ENCODE measurements at regions not wholly inside any gene's neighbourhood (a gene's known extent, or its start where the extent isn't known, plus 50 kb on each side); places are given as distances from the start of the nearest gene placed in this dataset.

DNA sequence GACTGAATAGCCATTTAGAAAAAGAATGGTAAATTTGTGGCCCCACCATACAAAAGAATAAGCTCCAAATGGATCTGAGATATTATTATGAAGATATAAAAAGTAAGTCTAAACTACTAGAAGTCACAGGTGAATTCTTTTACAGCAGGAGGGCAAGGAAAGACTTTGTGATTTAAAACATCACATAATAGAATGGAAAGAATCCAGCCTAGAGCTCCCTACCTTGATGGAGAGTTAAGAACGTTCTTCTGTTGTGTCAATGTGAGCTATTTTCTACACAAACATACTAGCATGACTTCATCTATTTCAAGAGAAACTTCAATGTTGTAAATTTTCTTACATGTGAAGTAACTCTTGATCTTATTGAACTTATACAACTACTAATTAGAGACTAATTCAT, 100.0 kb upstream of the NRSN1 start:
- H3K4me3 ChIP-seq (replicated peaks in 1 of 4; ENCODE audit: control extremely low read depth in 1 of 4, insufficient read depth in 1 of 4, low read depth in 3 of 4, low read length in 4 of 4): no peak overlapping the region
- TF ChIP-seq EZH2 (IDR thresholded peaks at IDR 0.05; ENCODE audit: low read length, missing control alignments) (no peak), CTCF (conservative IDR thresholded peaks at IDR 0.05 in 1 of 2, IDR thresholded peaks at IDR 0.05 in 1 of 2; ENCODE audit: low read depth in 1 of 2, low read length in 2 of 2) (no peak)
- H3K27ac ChIP-seq (ENCODE audit: insufficient read depth, low read length): no peak overlapping the region

DNA sequence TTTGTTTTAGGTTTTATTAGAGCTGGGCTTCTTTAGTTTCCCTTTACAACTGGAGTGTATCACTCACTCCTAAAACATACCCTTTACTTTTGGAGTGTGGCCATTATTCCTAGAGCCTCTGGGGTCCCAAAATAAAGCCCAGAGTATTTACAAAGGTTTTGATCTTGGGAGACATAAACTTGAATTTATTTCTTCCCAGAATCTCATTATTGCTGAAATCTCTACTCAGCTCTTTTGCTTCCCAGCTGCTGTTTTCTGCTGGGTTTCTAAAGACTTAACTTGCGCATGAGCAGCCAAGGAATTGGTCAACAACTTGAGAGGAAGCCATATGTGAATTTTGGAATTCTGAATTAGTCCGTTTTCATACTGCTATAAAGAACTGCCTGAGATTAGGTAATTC, 94.5 kb upstream of the NRSN1 start:
- Histone ChIP-seq H3K9ac (ENCODE audit: insufficient read depth, low read length) (no peak overlapping the region), H3K79me2 (ENCODE audit: control insufficient read depth, insufficient read depth, low read length) (no peaks in the 10 kb centered on the region), H3K36me3 (ENCODE audit: control insufficient read depth, insufficient read depth, low read length) (no peaks in the 10 kb centered on the region), H3K4me2 (ENCODE audit: extremely low read depth, insufficient read depth, low read length) (no peak overlapping the region), H3K27ac (ENCODE audit: insufficient read depth, low read length) (no peak overlapping the region), H3K27me3 (ENCODE audit: control insufficient read depth, insufficient read depth, low read length) (no peaks in the 10 kb centered on the region), H2AFZ (ENCODE audit: low read length) (no peak overlapping the region), H4K20me1 (ENCODE audit: control insufficient read depth, extremely low read depth, insufficient read depth, low read length) (no peaks in the 10 kb centered on the region), H3K9me3 (ENCODE audit: control insufficient read depth, insufficient read depth, low read depth, low read length) (no peaks in the 10 kb centered on the region), H3K4me3 (replicated peaks in 1 of 4; ENCODE audit: control extremely low read depth in 1 of 4, insufficient read depth in 1 of 4, low read depth in 3 of 4, low read length in 4 of 4) (no peak overlapping the region), H3K4me1 (ENCODE audit: control insufficient read depth, extremely low read depth, insufficient read depth, low read length) (no peaks in the 10 kb centered on the region)
- DNase-seq (ENCODE audit: low read depth in 2 of 2): no peak
- TF ChIP-seq CTCF (conservative IDR thresholded peaks at IDR 0.05 in 1 of 2, IDR thresholded peaks at IDR 0.05 in 1 of 2; ENCODE audit: low read depth in 1 of 2, low read length in 2 of 2): no peak
- no peak for TF ChIP-seq EZH2 (IDR thresholded peaks at IDR 0.05; ENCODE audit: low read length, missing control alignments)

More for the DNA sequence above, 100.0 kb upstream of the NRSN1 start:
- Histone ChIP-seq H3K36me3 (ENCODE audit: control insufficient read depth, insufficient read depth, low read length) (no peaks in the 10 kb centered on the region), H3K79me2 (ENCODE audit: control insufficient read depth, insufficient read depth, low read length) (no peaks in the 10 kb centered on the region), H4K20me1 (ENCODE audit: control insufficient read depth, extremely low read depth, insufficient read depth, low read length) (no peaks in the 10 kb centered on the region), H3K4me2 (ENCODE audit: extremely low read depth, insufficient read depth, low read length) (no peak overlapping the region), H3K9me3 (ENCODE audit: control insufficient read depth, insufficient read depth, low read depth, low read length) (no peaks in the 10 kb centered on the region), H3K4me1 (ENCODE audit: control insufficient read depth, extremely low read depth, insufficient read depth, low read length) (no peaks in the 10 kb centered on the region), H2AFZ (ENCODE audit: low read length) (no peak overlapping the region), H3K9ac (ENCODE audit: insufficient read depth, low read length) (no peak overlapping the region), H3K27me3 (ENCODE audit: control insufficient read depth, insufficient read depth, low read length) (no peaks in the 10 kb centered on the region)
- no peak for DNase-seq (ENCODE audit: low read depth in 2 of 2)

DNA sequence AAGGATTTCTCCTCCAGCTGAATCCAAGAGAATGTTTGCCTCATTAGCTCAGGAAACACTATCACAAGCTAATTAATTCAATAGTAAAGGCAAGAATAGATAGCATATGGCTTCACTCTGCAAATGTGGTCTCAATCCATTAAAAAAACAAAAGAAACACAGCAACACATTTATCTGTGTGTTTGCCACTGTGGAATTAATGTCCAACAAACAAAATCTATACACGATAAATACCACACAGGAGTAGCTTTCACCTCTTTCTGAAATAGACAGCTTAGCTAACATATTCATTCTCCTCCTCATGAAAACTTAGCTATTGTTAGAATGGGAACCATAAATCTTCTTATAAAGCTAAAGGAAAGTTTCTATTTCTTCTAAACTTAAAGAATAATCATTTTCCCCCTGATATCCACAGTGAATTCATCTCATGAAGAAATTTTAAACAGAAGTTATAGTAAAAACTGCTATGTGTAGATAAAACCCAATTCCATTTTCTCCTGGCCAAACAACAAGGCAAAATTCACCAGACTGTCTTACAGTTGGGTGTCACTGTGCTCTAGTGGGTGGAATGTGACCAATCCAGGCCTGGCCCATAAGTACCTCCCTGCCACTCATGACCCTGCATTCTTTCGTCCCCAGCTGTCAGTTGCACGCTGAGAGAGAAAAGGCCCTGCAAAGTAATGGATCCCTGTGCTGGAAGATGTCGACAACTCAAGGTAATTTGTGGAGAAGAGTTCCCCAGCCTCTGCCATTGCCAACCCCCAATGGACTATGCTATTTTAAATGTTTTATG, 92.9 kb upstream of the NRSN1 start:
- Histone ChIP-seq H3K9me3 (ENCODE audit: control insufficient read depth, insufficient read depth, low read depth, low read length) (no peaks in the 10 kb centered on the region), H3K4me1 (ENCODE audit: control insufficient read depth, extremely low read depth, insufficient read depth, low read length) (no peaks in the 10 kb centered on the region), H4K20me1 (ENCODE audit: control insufficient read depth, extremely low read depth, insufficient read depth, low read length) (no peaks in the 10 kb centered on the region), H3K9ac (ENCODE audit: insufficient read depth, low read length) (no peak overlapping the region), H3K4me3 (replicated peaks in 1 of 4; ENCODE audit: control extremely low read depth in 1 of 4, insufficient read depth in 1 of 4, low read depth in 3 of 4, low read length in 4 of 4) (no peak overlapping the region), H3K36me3 (ENCODE audit: control insufficient read depth, insufficient read depth, low read length) (no peaks in the 10 kb centered on the region), H3K79me2 (ENCODE audit: control insufficient read depth, insufficient read depth, low read length) (no peaks in the 10 kb centered on the region), H3K27me3 (ENCODE audit: control insufficient read depth, insufficient read depth, low read length) (no peaks in the 10 kb centered on the region), H3K4me2 (ENCODE audit: extremely low read depth, insufficient read depth, low read length) (no peak overlapping the region), H3K27ac (ENCODE audit: insufficient read depth, low read length) (no peak overlapping the region), H2AFZ (ENCODE audit: low read length) (no peak overlapping the region)
- DNase-seq (ENCODE audit: low read depth in 2 of 2): no peak
- TF ChIP-seq CTCF (conservative IDR thresholded peaks at IDR 0.05 in 1 of 2, IDR thresholded peaks at IDR 0.05 in 1 of 2; ENCODE audit: low read depth in 1 of 2, low read length in 2 of 2) (no peak), EZH2 (IDR thresholded peaks at IDR 0.05; ENCODE audit: low read length, missing control alignments) (no peak)
